ENCODE measurements at regions not wholly inside any gene's neighbourhood (a gene's known extent, or its start where the extent isn't known, plus 50 kb on each side); places are given as distances from the start of the nearest gene placed in this dataset.

DNA sequence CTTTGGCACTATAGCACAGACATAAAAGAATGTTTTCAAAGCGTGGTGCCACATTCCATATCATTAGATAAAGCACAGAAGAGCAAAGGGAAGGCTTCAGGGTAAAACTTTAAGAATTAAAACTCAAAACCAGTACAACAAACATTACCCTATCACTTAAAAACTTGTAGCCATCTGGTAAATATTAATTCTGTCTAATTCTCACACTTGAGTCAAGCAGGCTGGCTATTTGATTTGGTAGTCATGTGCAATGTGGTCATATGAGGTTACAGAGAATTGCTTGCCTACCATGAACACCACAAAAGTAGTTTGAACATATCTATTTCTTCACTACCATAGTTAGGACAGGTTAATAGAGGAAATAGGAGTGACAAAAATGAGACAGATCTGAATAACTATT lies 244.9 kb downstream of the IRS1 start:
- Histone ChIP-seq H3K9ac (ENCODE audit: low read length) (no peak overlapping the region), H3K9me3 (ENCODE audit: low read length) (no peaks in the 10 kb centered on the region), H3K4me3 (ENCODE audit: low read depth, low read length, poor library complexity, severe bottlenecking) (no peak overlapping the region), H3K9me2 (ENCODE audit: low read depth, low read length) (no peaks in the 10 kb centered on the region), H3K79me2 (ENCODE audit: insufficient read depth, low read length) (no peaks in the 10 kb centered on the region), H3K36me3 (ENCODE audit: insufficient read depth, low read length) (no peaks in the 10 kb centered on the region), H3K4me2 (ENCODE audit: low read length) (no peak overlapping the region), H3K27ac (ENCODE audit: low read depth, low read length, poor library complexity, severe bottlenecking) (no peak overlapping the region), H2AFZ (ENCODE audit: low read length) (no peak overlapping the region), H4K20me1 (ENCODE audit: insufficient read depth, low read length) (no peaks in the 10 kb centered on the region), H3K27me3 (ENCODE audit: insufficient read depth, low read length) (no peaks in the 10 kb centered on the region), H3F3A (ENCODE audit: insufficient read depth, low read length) (no peaks in the 10 kb centered on the region), H3K4me1 (ENCODE audit: insufficient read depth, low read length, severe bottlenecking) (no peaks in the 10 kb centered on the region)
- TF ChIP-seq, protein P1, sequence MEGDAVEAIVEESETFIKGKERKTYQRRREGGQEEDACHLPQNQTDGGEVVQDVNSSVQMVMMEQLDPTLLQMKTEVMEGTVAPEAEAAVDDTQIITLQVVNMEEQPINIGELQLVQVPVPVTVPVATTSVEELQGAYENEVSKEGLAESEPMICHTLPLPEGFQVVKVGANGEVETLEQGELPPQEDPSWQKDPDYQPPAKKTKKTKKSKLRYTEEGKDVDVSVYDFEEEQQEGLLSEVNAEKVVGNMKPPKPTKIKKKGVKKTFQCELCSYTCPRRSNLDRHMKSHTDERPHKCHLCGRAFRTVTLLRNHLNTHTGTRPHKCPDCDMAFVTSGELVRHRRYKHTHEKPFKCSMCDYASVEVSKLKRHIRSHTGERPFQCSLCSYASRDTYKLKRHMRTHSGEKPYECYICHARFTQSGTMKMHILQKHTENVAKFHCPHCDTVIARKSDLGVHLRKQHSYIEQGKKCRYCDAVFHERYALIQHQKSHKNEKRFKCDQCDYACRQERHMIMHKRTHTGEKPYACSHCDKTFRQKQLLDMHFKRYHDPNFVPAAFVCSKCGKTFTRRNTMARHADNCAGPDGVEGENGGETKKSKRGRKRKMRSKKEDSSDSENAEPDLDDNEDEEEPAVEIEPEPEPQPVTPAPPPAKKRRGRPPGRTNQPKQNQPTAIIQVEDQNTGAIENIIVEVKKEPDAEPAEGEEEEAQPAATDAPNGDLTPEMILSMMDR (IDR thresholded peaks at IDR 0.05; ENCODE audit: low read length), result no peak
- TF ChIP-seq EZH2 (IDR thresholded peaks at IDR 0.05; ENCODE audit: borderline replicate concordance, low read length), result no peak

DNA sequence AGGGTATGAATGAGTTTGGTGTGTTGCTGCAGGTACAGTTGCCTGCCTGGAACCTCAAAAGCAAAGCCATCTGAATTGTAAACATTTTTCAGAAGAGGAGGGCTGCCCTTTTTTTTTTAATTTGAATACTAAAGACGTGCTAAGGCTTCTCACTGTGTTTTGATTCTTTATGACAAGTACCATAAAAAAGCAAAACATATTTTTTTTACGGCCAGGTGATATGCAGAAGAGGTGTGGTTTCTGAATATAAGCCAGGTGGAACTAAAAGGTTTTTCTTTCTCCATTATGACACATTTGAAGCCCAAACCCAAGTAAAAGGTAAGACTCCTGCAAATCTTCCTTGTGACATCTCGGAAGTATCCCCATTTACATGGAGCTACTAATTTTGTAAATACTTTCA lies 246.3 kb downstream of the IRS1 start:
- Histone ChIP-seq H3K9ac (ENCODE audit: low read length) (no peak overlapping the region), H2AFZ (ENCODE audit: low read length) (no peak overlapping the region), H3K36me3 (ENCODE audit: insufficient read depth, low read length) (no peaks in the 10 kb centered on the region), H3K27ac (ENCODE audit: low read depth, low read length, poor library complexity, severe bottlenecking) (no peak overlapping the region), H3K4me1 (ENCODE audit: insufficient read depth, low read length, severe bottlenecking) (no peaks in the 10 kb centered on the region), H3K27me3 (ENCODE audit: insufficient read depth, low read length) (no peaks in the 10 kb centered on the region), H3K9me3 (ENCODE audit: low read length) (no peaks in the 10 kb centered on the region), H3F3A (ENCODE audit: insufficient read depth, low read length) (no peaks in the 10 kb centered on the region), H4K20me1 (ENCODE audit: insufficient read depth, low read length) (no peaks in the 10 kb centered on the region), H3K4me3 (ENCODE audit: low read depth, low read length, poor library complexity, severe bottlenecking) (no peak overlapping the region), H3K4me2 (ENCODE audit: low read length) (no peak overlapping the region), H3K79me2 (ENCODE audit: insufficient read depth, low read length) (no peaks in the 10 kb centered on the region), H3K9me2 (ENCODE audit: low read depth, low read length) (no peaks in the 10 kb centered on the region)
- TF ChIP-seq EZH2 (IDR thresholded peaks at IDR 0.05; ENCODE audit: borderline replicate concordance, low read length), result no peak
- TF ChIP-seq, protein P1 (IDR thresholded peaks at IDR 0.05; ENCODE audit: low read length), result no peak

- Histone ChIP-seq H3K36me3 (ENCODE audit: insufficient read depth, low read length) (no peaks in the 10 kb centered on the region), H3K4me2 (ENCODE audit: low read length) (no peak overlapping the region), H3K9me3 (ENCODE audit: low read length) (no peaks in the 10 kb centered on the region), H3K9ac (ENCODE audit: low read length) (no peak overlapping the region), H3K27ac (ENCODE audit: low read depth, low read length, poor library complexity, severe bottlenecking) (no peak overlapping the region), H3K9me2 (ENCODE audit: low read depth, low read length) (no peaks in the 10 kb centered on the region), H3K79me2 (ENCODE audit: insufficient read depth, low read length) (no peaks in the 10 kb centered on the region), H3K4me1 (ENCODE audit: insufficient read depth, low read length, severe bottlenecking) (no peaks in the 10 kb centered on the region), H2AFZ (ENCODE audit: low read length) (no peak overlapping the region), H3K4me3 (ENCODE audit: low read depth, low read length, poor library complexity, severe bottlenecking) (no peak overlapping the region), H3K27me3 (ENCODE audit: insufficient read depth, low read length) (no peaks in the 10 kb centered on the region), H3F3A (ENCODE audit: insufficient read depth, low read length) (no peaks in the 10 kb centered on the region), H4K20me1 (ENCODE audit: insufficient read depth, low read length) (no peaks in the 10 kb centered on the region)
- TF ChIP-seq, protein P1 (IDR thresholded peaks at IDR 0.05; ENCODE audit: low read length), result no peak
- TF ChIP-seq EZH2 (IDR thresholded peaks at IDR 0.05; ENCODE audit: borderline replicate concordance, low read length), result no peak
These were observed 246.9 kb downstream of the IRS1 start for GRCh38 chr2:226552571-226553285.

Measured in OCI-LY1 (cell line).